OCI-LY1 (cell line): ENCODE measurements at regions not wholly inside any gene's neighbourhood (a gene's known extent, or its start where the extent isn't known, plus 50 kb on each side); places are given as distances from the start of the nearest gene placed in this dataset.

Experiments
- H2AFZ ChIP-seq: fragments of 200-600 bp; sonication (generic), shearing (Covaris generic); 2 replicates; pipeline ENCODE4 v1.6.0; 2014; ENCODE audit warnings: antibody characterized with exemption, mild to moderate bottlenecking, low read length
- H3F3A ChIP-seq: fragments of 200-600 bp; sonication (generic), shearing (Covaris generic); 2 replicates; pipeline ENCODE4 v1.6.0; 2014; ENCODE audit warnings: mild to moderate bottlenecking, antibody characterized with exemption, low read length, moderate library complexity; ENCODE audit not compliant: insufficient read depth
- H3K27ac ChIP-seq: fragments of 200-600 bp; sonication (generic); 2 replicates; pipeline ENCODE4 v1.5.1; 2014; ENCODE audit warnings: low read length, mixed run types, mild to moderate bottlenecking, low read depth; ENCODE audit not compliant: poor library complexity, severe bottlenecking
- H3K27me3 ChIP-seq: fragments of 200-600 bp; sonication (generic); 2 replicates; pipeline ENCODE4 v1.6.0; 2014; ENCODE audit warnings: antibody characterized with exemption, mild to moderate bottlenecking, low read length, moderate library complexity; ENCODE audit not compliant: insufficient read depth
- H3K36me3 ChIP-seq: fragments of 200-600 bp; sonication (generic); 2 replicates; pipeline ENCODE4 v1.6.1; 2014; ENCODE audit warnings: mild to moderate bottlenecking, antibody characterized with exemption, low read length, moderate library complexity, mixed read lengths; ENCODE audit not compliant: insufficient read depth
- H3K4me1 ChIP-seq: fragments of 200-600 bp; sonication (generic); 2 replicates; pipeline ENCODE4 v1.5.1; 2014; ENCODE audit warnings: mild to moderate bottlenecking, low read length, moderate library complexity; ENCODE audit not compliant: insufficient read depth, severe bottlenecking
- H3K4me2 ChIP-seq: fragments of 200-600 bp; sonication (generic), shearing (Covaris generic); 2 replicates; pipeline ENCODE4 v1.6.1; 2014; ENCODE audit warnings: low read length
- H3K4me3 ChIP-seq: fragments of 200-600 bp; sonication (generic); 2 replicates; pipeline ENCODE4 v1.5.1; 2014; ENCODE audit warnings: low read length, low read depth, mild to moderate bottlenecking, mixed read lengths; ENCODE audit not compliant: poor library complexity, severe bottlenecking
- H3K79me2 ChIP-seq: fragments of 200-600 bp; shearing (Covaris generic); 2 replicates; pipeline ENCODE4 v1.6.1; 2016; ENCODE audit warnings: mixed run types, low read length, mixed read lengths; ENCODE audit not compliant: insufficient read depth
- H3K9ac ChIP-seq: fragments of 200-600 bp; sonication (generic), shearing (Covaris generic); 2 replicates; pipeline ENCODE4 v1.6.1; 2014; ENCODE audit warnings: mild to moderate bottlenecking, low read length, mixed read lengths
- H3K9me2 ChIP-seq: fragments of 200-600 bp; sonication (generic), shearing (Covaris generic); 2 replicates; pipeline ENCODE4 v1.6.1; 2014; ENCODE audit warnings: low read depth, mild to moderate bottlenecking, low read length, mixed read lengths
- H3K9me3 ChIP-seq: fragments of 200-600 bp; shearing (Covaris generic); 2 replicates; pipeline ENCODE4 v1.6.1; 2014; ENCODE audit warnings: low read length, mixed read lengths
- H4K20me1 ChIP-seq: fragments of 200-600 bp; sonication (generic), shearing (Covaris generic); 2 replicates; pipeline ENCODE4 v1.6.0; 2016; ENCODE audit warnings: mild to moderate bottlenecking, low read length; ENCODE audit not compliant: insufficient read depth
- CTCF ChIP-seq: fragments of 200-600 bp; sonication (generic), shearing (Covaris generic); IDR thresholded peaks from 2 replicates; pipeline ENCODE4 v1.5.1; 2017; ENCODE audit warnings: mild to moderate bottlenecking, antibody characterized with exemption, low read length, moderate library complexity, mixed read lengths
- EZH2 ChIP-seq: fragments of 200-600 bp; sonication (generic), shearing (Covaris generic); IDR thresholded peaks from 2 replicates; pipeline ENCODE4 v1.8.0; 2017; ENCODE audit warnings: borderline replicate concordance, mixed run types, mild to moderate bottlenecking, antibody characterized with exemption, low read length, moderate library complexity, mixed read lengths

DNA sequence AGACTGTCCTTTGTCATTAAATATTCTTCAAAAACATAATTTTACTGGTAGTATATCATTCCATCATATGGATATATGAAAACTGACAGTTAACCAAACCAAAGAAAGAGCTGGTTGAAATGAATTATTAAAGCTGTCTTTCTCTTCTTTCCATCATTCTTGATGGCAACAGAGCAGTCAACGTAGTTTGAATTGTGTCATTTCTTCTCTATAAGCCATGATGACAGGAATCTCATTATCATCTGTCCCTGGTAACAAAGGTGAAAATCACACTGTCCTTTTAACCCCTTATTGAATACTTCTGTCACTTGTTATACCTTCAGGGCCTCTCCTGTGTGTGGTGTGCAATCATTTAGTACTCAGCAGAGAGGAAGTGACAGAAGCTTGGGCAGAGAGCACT, 197.0 kb upstream of the SLITRK2 start:
- Histone ChIP-seq H3K9me3 (no peaks in the 10 kb centered on the region), H3K9me2 (no peaks in the 10 kb centered on the region), H3K4me3 (no peak overlapping the region), H3K27me3 (no peaks in the 10 kb centered on the region), H4K20me1 (no peaks in the 10 kb centered on the region), H3F3A (no peaks in the 10 kb centered on the region), H3K4me2 (no peak overlapping the region), H3K79me2 (no peaks in the 10 kb centered on the region), H2AFZ (no peak overlapping the region), H3K36me3 (no peaks in the 10 kb centered on the region), H3K27ac (no peak overlapping the region), H3K9ac (no peak overlapping the region), H3K4me1 (no peaks in the 10 kb centered on the region)
- TF ChIP-seq EZH2 (no peak), CTCF (no peak)

GRCh38 chrX:145623453-145623852, 194.2 kb upstream of the SLITRK2 start:
- no peaks in the 10 kb centered on the region for H3K36me3 ChIP-seq
- H4K20me1 ChIP-seq: no peaks in the 10 kb centered on the region
- H3K27me3 ChIP-seq: no peaks in the 10 kb centered on the region
- no peak overlapping the region for H3K4me2 ChIP-seq
- no peaks in the 10 kb centered on the region for H3K4me1 ChIP-seq
- no peaks in the 10 kb centered on the region for H3K9me2 ChIP-seq
- no peak overlapping the region for H3K9ac ChIP-seq
- H3K27ac ChIP-seq: no peak overlapping the region
- H3F3A ChIP-seq: no peaks in the 10 kb centered on the region
- TF ChIP-seq EZH2 (no peak), CTCF (no peak)
- H3K79me2 ChIP-seq: no peaks in the 10 kb centered on the region
- H3K9me3 ChIP-seq: no peaks in the 10 kb centered on the region
- no peak overlapping the region for H2AFZ ChIP-seq
- no peak overlapping the region for H3K4me3 ChIP-seq

- Histone ChIP-seq H2AFZ (no peak overlapping the region), H3K9me2 (no peaks in the 10 kb centered on the region), H3K9ac (no peak overlapping the region), H3K4me3 (no peak overlapping the region), H3K4me2 (no peak overlapping the region), H3F3A (no peaks in the 10 kb centered on the region), H3K36me3 (no peaks in the 10 kb centered on the region), H4K20me1 (no peaks in the 10 kb centered on the region), H3K9me3 (no peaks in the 10 kb centered on the region), H3K79me2 (no peaks in the 10 kb centered on the region), H3K27me3 (no peaks in the 10 kb centered on the region), H3K27ac (no peak overlapping the region), H3K4me1 (no peaks in the 10 kb centered on the region)
- TF ChIP-seq EZH2 (no peak), CTCF (no peak)
These were observed 187.5 kb upstream of the SLITRK2 start for GRCh38 chrX:145630081-145630480.
